Spleen (tissue), 7 donors: ENCODE measurements at regions not wholly inside any gene's neighbourhood (a gene's known extent, or its start where the extent isn't known, plus 50 kb on each side); places are given as distances from the start of the nearest gene placed in this dataset.
"Not testable (repeated sequence)": the region's sequence is repeated elsewhere in the genome, so short reads cannot be mapped to it uniquely, and the experiment has no call there.

Experiments used
- POLR2A ChIP-seq, 3 donors: fragments of 450-650 bp; IDR thresholded peaks; one replicate each; pipeline ENCODE4 v1.5.1; 2017; ENCODE audit warnings: antibody characterized with exemption in 3 of 3, mild to moderate bottlenecking in 1 of 3
- POLR2AphosphoS5 ChIP-seq, 3 donors: sonication (generic); formaldehyde crosslinking; IDR thresholded peaks; one replicate each; pipeline ENCODE4 v1.5.1; 2017; ENCODE audit warnings: antibody characterized with exemption in 3 of 3
- TF ChIP-seq, protein P1 (sequence below), 11 experiments: fragments of 200-600 bp in 7 of 11; fragments of 450-650 bp in 4 of 11; sonication (generic) in 4 of 11; IDR thresholded peaks in 8 of 11; conservative IDR thresholded peaks in 3 of 11; 1 replicate in 7 of 11; 2 replicates in 4 of 11; pipeline versions ENCODE4 v1.4.0 to v1.8.0; 2016 to 2021; ENCODE audit warnings: antibody characterized with exemption in 11 of 11, inconsistent platforms in 4 of 11, mild to moderate bottlenecking in 1 of 11
- donor health status: DM: no; HTN: no; CAD: no; lungs with moderate emphysema.
- donor health status: DM: no; HTN: no; CAD: no.
- donor health status: DM: no; HTN: no; CAD: no.

DNA sequence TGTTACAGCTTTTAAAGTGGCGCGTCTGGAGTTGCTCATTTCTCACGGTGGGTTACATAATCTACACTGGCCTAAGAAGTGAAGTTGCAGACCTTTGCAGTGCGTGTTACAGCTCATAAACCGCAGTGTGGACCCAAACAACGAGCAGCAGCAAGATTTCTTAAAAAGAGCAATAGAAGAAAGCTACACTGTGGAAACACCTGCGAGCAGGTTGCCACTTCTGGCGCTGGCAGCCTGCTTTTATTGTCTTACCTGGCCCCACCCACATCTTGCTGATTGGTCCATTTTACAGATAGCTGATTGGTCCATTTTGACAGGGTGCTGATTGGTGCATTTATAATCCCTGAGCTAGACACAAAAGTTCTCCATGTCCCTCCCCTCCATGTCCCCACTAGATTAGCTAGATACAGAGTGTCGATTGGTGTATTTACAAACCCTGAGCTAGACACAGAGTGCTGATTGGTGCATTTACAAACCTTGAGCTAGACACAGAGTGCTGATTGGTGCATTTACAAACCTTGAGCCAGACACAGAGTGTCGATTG, 462.9 kb upstream of the JARID2 start:
- TF ChIP-seq, protein P1, sequence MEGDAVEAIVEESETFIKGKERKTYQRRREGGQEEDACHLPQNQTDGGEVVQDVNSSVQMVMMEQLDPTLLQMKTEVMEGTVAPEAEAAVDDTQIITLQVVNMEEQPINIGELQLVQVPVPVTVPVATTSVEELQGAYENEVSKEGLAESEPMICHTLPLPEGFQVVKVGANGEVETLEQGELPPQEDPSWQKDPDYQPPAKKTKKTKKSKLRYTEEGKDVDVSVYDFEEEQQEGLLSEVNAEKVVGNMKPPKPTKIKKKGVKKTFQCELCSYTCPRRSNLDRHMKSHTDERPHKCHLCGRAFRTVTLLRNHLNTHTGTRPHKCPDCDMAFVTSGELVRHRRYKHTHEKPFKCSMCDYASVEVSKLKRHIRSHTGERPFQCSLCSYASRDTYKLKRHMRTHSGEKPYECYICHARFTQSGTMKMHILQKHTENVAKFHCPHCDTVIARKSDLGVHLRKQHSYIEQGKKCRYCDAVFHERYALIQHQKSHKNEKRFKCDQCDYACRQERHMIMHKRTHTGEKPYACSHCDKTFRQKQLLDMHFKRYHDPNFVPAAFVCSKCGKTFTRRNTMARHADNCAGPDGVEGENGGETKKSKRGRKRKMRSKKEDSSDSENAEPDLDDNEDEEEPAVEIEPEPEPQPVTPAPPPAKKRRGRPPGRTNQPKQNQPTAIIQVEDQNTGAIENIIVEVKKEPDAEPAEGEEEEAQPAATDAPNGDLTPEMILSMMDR (IDR thresholded peaks at IDR 0.05 in 8 of 11, conservative IDR thresholded peaks at IDR 0.05 in 3 of 11), result not testable (repeated sequence)
- not testable (repeated sequence) for TF ChIP-seq POLR2A, POLR2AphosphoS5 (IDR thresholded peaks at IDR 0.05)
